Naive thymus-derived CD4-positive, alpha-beta T cell (primary cell): ENCODE measurements at regions not wholly inside any gene's neighbourhood (a gene's known extent, or its start where the extent isn't known, plus 50 kb on each side); places are given as distances from the start of the nearest gene placed in this dataset.
A peak's percentile ranks its signal among the peaks of the same experiment; 100 is the strongest.

Experiments used
- ATAC-seq: fragments of 150-1000 bp; cut with Tn5 transposase; 2 replicates; pipeline ENCODE4 v1.10.0; 2021; ENCODE audit warnings: mild to moderate bottlenecking, moderate library complexity
- CTCF ChIA-PET: fragments of 350-600 bp; sonication (Branson Sonifier 250); formaldehyde crosslinking; loops from one replicate; lab custom pipeline; 2021; ENCODE audit warnings: antibody characterized with exemption; lab: Charles Lee
- POLR2A ChIA-PET: fragments of 350-600 bp; sonication (Branson Sonifier 250); formaldehyde crosslinking; loops from one replicate; lab custom pipeline; 2021; ENCODE audit warnings: antibody characterized with exemption, inconsistent platforms; lab: Charles Lee
- DNase-seq, 9 donors: peaks; one replicate each; pipeline versions ENCODE4 v3.0.0 to v3.0.0-alpha.2; 2020 to 2022; ENCODE audit warnings: mixed read lengths in 1 of 9
- H3K27ac ChIP-seq: one replicate; pipeline ENCODE4 v1.7.0; 2013; ENCODE audit warnings: mild to moderate bottlenecking, low read depth, low read length, moderate library complexity
- H3K27me3 ChIP-seq, 2 donors: one replicate each; pipeline ENCODE4 v1.7.0; 2013; ENCODE audit warnings: low read length in 2 of 2, mild to moderate bottlenecking in 2 of 2, moderate library complexity in 2 of 2; ENCODE audit not compliant: control insufficient read depth in 2 of 2, insufficient read depth in 2 of 2
- H3K36me3 ChIP-seq, 3 experiments: 1 replicate in 2 of 3; 2 replicates in 1 of 3; pipeline ENCODE4 v1.7.0; 2013; ENCODE audit warnings: low read length in 3 of 3, mild to moderate bottlenecking in 3 of 3, moderate library complexity in 1 of 3; ENCODE audit not compliant: insufficient read depth in 3 of 3, control insufficient read depth in 2 of 3
- H3K4me1 ChIP-seq, 2 donors: one replicate each; pipeline ENCODE4 v1.7.0; 2013; ENCODE audit warnings: low read length in 2 of 2, mild to moderate bottlenecking in 2 of 2, moderate library complexity in 1 of 2; ENCODE audit not compliant: control insufficient read depth in 2 of 2, insufficient read depth in 2 of 2
- H3K4me3 ChIP-seq: 2 replicates; pipeline ENCODE4 v1.7.0; 2013; ENCODE audit warnings: mild to moderate bottlenecking, low read length
- H3K9me3 ChIP-seq, 3 experiments: 1 replicate in 2 of 3; 2 replicates in 1 of 3; pipeline ENCODE4 v1.7.0; 2013; ENCODE audit warnings: low read length in 3 of 3; ENCODE audit not compliant: control insufficient read depth in 2 of 3
- H3K27ac Mint-ChIP-seq, 9 donors: one replicate each; pipeline ENCODE4 v1.8.0; 2020 to 2022; ENCODE audit warnings: mixed read lengths in 9 of 9, mild to moderate bottlenecking in 8 of 9, moderate library complexity in 5 of 9, inconsistent platforms in 2 of 9
- H3K27me3 Mint-ChIP-seq, 5 donors: one replicate each; pipeline ENCODE4 v1.8.0; 2021 to 2022; ENCODE audit warnings: mixed read lengths in 5 of 5, mild to moderate bottlenecking in 1 of 5
- H3K36me3 Mint-ChIP-seq, 5 donors: one replicate each; pipeline ENCODE4 v1.8.0; 2020 to 2022; ENCODE audit warnings: mixed read lengths in 5 of 5, mild to moderate bottlenecking in 3 of 5, inconsistent platforms in 1 of 5
- H3K4me1 Mint-ChIP-seq, 7 donors: one replicate each; pipeline ENCODE4 v1.8.0; 2020 to 2022; ENCODE audit warnings: mixed read lengths in 7 of 7, mild to moderate bottlenecking in 3 of 7, inconsistent platforms in 1 of 7
- H3K4me3 Mint-ChIP-seq, 10 donors: one replicate each; pipeline ENCODE4 v1.8.0; 2020 to 2022; ENCODE audit warnings: mild to moderate bottlenecking in 10 of 10, mixed read lengths in 10 of 10, moderate library complexity in 6 of 10, inconsistent platforms in 2 of 10
- H3K9me3 Mint-ChIP-seq, 11 donors: one replicate each; pipeline ENCODE4 v1.8.0; 2020 to 2022; ENCODE audit warnings: mixed read lengths in 11 of 11, mild to moderate bottlenecking in 4 of 11, inconsistent platforms in 1 of 11, moderate library complexity in 1 of 11
- intact Hi-C, 2 donors: fragments of 100-400 bp; cut with micrococcal nuclease; formaldehyde crosslinking; loops; one replicate each; pipeline ENCODE4 v1.15.1; 2023

DNA sequence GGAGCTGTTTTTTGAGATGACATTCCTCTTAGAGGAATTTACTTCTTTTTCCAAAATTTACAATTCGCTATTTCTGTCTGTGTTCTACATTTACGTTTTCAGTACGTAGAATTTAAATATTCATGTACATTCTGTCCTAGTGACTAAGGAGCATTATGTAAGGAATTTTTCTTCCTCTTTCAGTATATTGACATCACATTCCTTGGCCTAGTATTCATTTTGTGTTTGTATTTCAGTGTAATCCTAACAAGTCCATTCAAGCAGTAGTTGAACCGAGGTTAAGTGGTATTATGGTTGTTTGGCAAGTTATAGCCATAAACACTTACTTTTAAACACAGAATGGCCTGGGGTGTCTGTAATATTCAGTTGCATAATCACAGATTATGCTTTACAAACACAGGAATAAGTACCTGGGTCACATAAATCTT lies 465.2 kb downstream of the PCNX1 start:
- no peak for DNase-seq
- ChIA-PET CTCF (no interaction called here), POLR2A (no interaction called here)
- Histone ChIP-seq H3K36me3 (no peaks in the 10 kb centered on the region), H3K4me3 (no peak overlapping the region), H3K27me3 (no peaks in the 10 kb centered on the region), H3K9me3 (no peaks in the 10 kb centered on the region), H3K4me1 (peaks cover 0 to 6% of the 10 kb centered on the region in 2 donors), H3K27ac (no peak overlapping the region)
- Mint-ChIP-seq H3K9me3 (peaks cover 0 to 8% (median 4%) of the 10 kb centered on the region in 11 donors), H3K4me3 (peak overlapping the region in 2 of 10 donors; percentile 2 to 4), H3K27ac (peak overlapping the region in 1 of 9 donors; percentile 14), H3K27me3 (no peaks in the 10 kb centered on the region), H3K4me1 (peaks cover 8 to 24% (median 19%) of the 10 kb centered on the region in 7 donors), H3K36me3 (peaks cover 0 to 22% (median 9%) of the 10 kb centered on the region in 5 donors)
- intact Hi-C loops: no loop called here
- peak; percentile 47 for ATAC-seq

DNA sequence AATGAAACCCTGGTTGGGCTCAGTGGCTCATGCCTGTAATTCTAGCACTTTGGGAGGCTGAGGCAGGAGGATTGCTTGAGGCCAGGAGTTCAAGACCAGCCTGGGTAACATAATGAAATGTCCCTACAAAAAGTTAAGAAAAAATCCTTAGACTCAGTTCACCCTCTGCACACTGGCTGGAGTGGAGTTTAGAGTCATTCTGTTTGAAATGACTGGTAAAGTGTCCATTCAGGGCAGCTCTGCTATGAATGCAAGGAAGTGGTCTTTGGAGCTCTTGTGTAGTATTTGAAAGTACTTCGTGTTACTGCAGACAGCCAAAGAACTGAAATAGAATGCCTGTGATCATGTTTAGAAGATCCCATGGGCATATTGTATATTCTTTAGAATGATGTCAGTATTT lies 466.5 kb downstream of the PCNX1 start:
- Mint-ChIP-seq H3K4me3 (no peak overlapping the region), H3K27me3 (no peaks in the 10 kb centered on the region), H3K4me1 (peaks cover 17 to 35% (median 30%) of the 10 kb centered on the region in 7 donors), H3K9me3 (peaks cover 0 to 21% (median 12%) of the 10 kb centered on the region in 11 donors), H3K36me3 (peaks cover 8 to 34% (median 20%) of the 10 kb centered on the region in 5 donors), H3K27ac (peak overlapping the region in 1 of 9 donors; percentile 9)
- no peak overlapping the region for H3K4me3 ChIP-seq
- no peak overlapping the region for H3K27ac ChIP-seq
- DNase-seq (no peak), ATAC-seq (no peak)
- no peaks in the 10 kb centered on the region for H3K9me3 ChIP-seq
- intact Hi-C loops: no loop called here
- peaks cover 0 to 6% of the 10 kb centered on the region in 2 donors for H3K4me1 ChIP-seq
- no peaks in the 10 kb centered on the region for H3K27me3 ChIP-seq
- ChIA-PET POLR2A (no interaction called here), CTCF (interaction anchor here (0.7 kb wide), 2 partner anchors 199 to 403 kb away, joined by 3 to 5 read pairs; no protein-coding TSS in a partner anchor)
- no peaks in the 10 kb centered on the region for H3K36me3 ChIP-seq

DNA sequence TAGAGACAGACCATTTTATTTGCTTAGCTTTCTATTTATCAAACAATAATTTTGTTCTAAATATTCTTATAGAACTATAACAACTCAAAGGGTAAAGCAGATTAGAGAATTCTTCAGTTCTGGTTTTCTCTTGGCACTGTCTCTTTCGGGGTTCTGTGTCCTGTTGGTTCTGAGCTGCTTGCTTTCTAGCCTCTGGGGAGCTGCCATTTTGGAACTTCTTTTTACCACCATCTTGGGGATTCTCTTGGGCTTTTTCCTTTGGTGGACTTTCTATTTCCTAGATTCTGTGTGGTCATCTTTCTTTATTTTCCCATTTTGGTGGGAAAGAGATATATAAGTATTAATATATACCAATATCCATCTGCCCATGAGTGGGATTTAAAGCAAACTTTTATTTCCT lies 467.7 kb downstream of the PCNX1 start:
- no peaks in the 10 kb centered on the region for H3K27me3 ChIP-seq
- no peak overlapping the region for H3K4me3 Mint-ChIP-seq
- ChIA-PET CTCF (no interaction called here), POLR2A (no interaction called here)
- H3K27me3 Mint-ChIP-seq: no peaks in the 10 kb centered on the region
- H3K4me1 Mint-ChIP-seq: peaks cover 19 to 43% (median 34%) of the 10 kb centered on the region in 7 donors
- peaks cover 8 to 41% (median 23%) of the 10 kb centered on the region in 5 donors for H3K36me3 Mint-ChIP-seq
- ATAC-seq (no peak), DNase-seq (no peak)
- H3K27ac ChIP-seq: no peak overlapping the region
- no peaks in the 10 kb centered on the region for H3K9me3 ChIP-seq
- intact Hi-C loops: no loop called here
- H3K4me1 ChIP-seq: peaks cover 0 to 6% of the 10 kb centered on the region in 2 donors
- H3K9me3 Mint-ChIP-seq: peaks cover 0 to 30% (median 12%) of the 10 kb centered on the region in 11 donors
- H3K4me3 ChIP-seq: no peak overlapping the region
- no peak overlapping the region for H3K27ac Mint-ChIP-seq
- no peaks in the 10 kb centered on the region for H3K36me3 ChIP-seq

- Histone ChIP-seq H3K27ac (no peak overlapping the region), H3K4me3 (no peak overlapping the region), H3K36me3 (no peaks in the 10 kb centered on the region), H3K27me3 (no peaks in the 10 kb centered on the region), H3K4me1 (peaks cover 0 to 2% of the 10 kb centered on the region in 2 donors), H3K9me3 (no peaks in the 10 kb centered on the region)
- H3K4me1 Mint-ChIP-seq: peaks cover 17 to 45% (median 31%) of the 10 kb centered on the region in 7 donors
- no peak for DNase-seq
- ATAC-seq: no peak
- peaks cover 0 to 30% (median 12%) of the 10 kb centered on the region in 11 donors for H3K9me3 Mint-ChIP-seq
- H3K27ac Mint-ChIP-seq: no peak overlapping the region
- no peaks in the 10 kb centered on the region for H3K27me3 Mint-ChIP-seq
- ChIA-PET CTCF (no interaction called here), POLR2A (no interaction called here)
- intact Hi-C loops: no loop called here
- H3K36me3 Mint-ChIP-seq: peaks cover 8 to 43% (median 29%) of the 10 kb centered on the region in 5 donors
- H3K4me3 Mint-ChIP-seq: no peak overlapping the region
Measured at GRCh38 chr14:71377099-71377498, 469.8 kb downstream of the PCNX1 start.

DNA sequence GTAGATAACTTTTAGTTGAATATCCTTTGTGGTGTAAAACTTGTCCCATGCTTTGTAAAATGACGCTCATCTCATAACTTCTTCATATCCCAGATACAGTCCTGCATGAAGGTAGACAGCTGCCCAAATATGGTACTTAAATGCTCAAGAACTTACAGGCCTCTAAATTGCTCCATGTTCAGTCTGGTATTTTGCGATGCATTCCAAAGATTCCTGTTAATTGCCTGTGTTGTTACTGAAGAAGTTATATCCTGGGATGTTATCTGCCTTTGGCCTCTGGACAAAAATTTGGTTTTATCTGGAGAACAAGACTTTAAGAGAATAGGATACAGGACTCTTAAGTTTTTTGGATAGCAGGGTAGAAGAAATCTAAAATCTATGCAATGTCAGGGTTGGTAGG lies 473.0 kb downstream of the PCNX1 start:
- peaks cover 20 to 56% (median 35%) of the 10 kb centered on the region in 7 donors for H3K4me1 Mint-ChIP-seq
- Histone ChIP-seq H3K4me3 (no peak overlapping the region), H3K36me3 (no peaks in the 10 kb centered on the region), H3K27ac (no peak overlapping the region), H3K4me1 (no peaks in the 10 kb centered on the region), H3K9me3 (no peaks in the 10 kb centered on the region), H3K27me3 (no peaks in the 10 kb centered on the region)
- ChIA-PET CTCF (no interaction called here), POLR2A (interaction anchor here (0.5 kb wide), 1 partner anchor 56 kb away, joined by 3 read pairs; no protein-coding TSS in a partner anchor)
- peaks cover 8 to 47% (median 29%) of the 10 kb centered on the region in 5 donors for H3K36me3 Mint-ChIP-seq
- peaks cover 0 to 30% (median 12%) of the 10 kb centered on the region in 11 donors for H3K9me3 Mint-ChIP-seq
- intact Hi-C loops: no loop called here
- no peak overlapping the region for H3K27ac Mint-ChIP-seq
- H3K4me3 Mint-ChIP-seq: no peak overlapping the region
- ATAC-seq (no peak), DNase-seq (no peak)
- H3K27me3 Mint-ChIP-seq: no peaks in the 10 kb centered on the region

GRCh38 chr14:71381814-71382213 lies 474.6 kb downstream of the PCNX1 start:
- peaks cover 20 to 64% (median 47%) of the 10 kb centered on the region in 7 donors for H3K4me1 Mint-ChIP-seq
- intact Hi-C loops: no loop called here
- H3K27ac ChIP-seq: no peak overlapping the region
- H3K4me3 ChIP-seq: no peak overlapping the region
- peaks cover 0 to 24% (median 8%) of the 10 kb centered on the region in 11 donors for H3K9me3 Mint-ChIP-seq
- ChIA-PET CTCF (no interaction called here), POLR2A (no interaction called here)
- no peak for DNase-seq
- no peaks in the 10 kb centered on the region for H3K36me3 ChIP-seq
- no peak overlapping the region for H3K27ac Mint-ChIP-seq
- peaks cover 8 to 42% (median 28%) of the 10 kb centered on the region in 5 donors for H3K36me3 Mint-ChIP-seq
- no peaks in the 10 kb centered on the region for H3K9me3 ChIP-seq
- H3K27me3 Mint-ChIP-seq: no peaks in the 10 kb centered on the region
- no peak overlapping the region for H3K4me3 Mint-ChIP-seq
- no peaks in the 10 kb centered on the region for H3K27me3 ChIP-seq
- ATAC-seq: no peak
- no peaks in the 10 kb centered on the region for H3K4me1 ChIP-seq

- H3K27ac ChIP-seq: no peak overlapping the region
- Mint-ChIP-seq H3K36me3 (peaks cover 8 to 41% (median 28%) of the 10 kb centered on the region in 5 donors), H3K4me3 (no peak overlapping the region), H3K4me1 (peaks cover 20 to 64% (median 48%) of the 10 kb centered on the region in 7 donors), H3K9me3 (peaks cover 0 to 24% (median 7%) of the 10 kb centered on the region in 11 donors), H3K27ac (peak overlapping the region in 3 of 9 donors; percentile 15 to 42 (median 27)), H3K27me3 (no peaks in the 10 kb centered on the region)
- no peaks in the 10 kb centered on the region for H3K4me1 ChIP-seq
- H3K36me3 ChIP-seq: no peaks in the 10 kb centered on the region
- no peaks in the 10 kb centered on the region for H3K9me3 ChIP-seq
- DNase-seq: no peak
- ChIA-PET POLR2A (no interaction called here), CTCF (no interaction called here)
- H3K27me3 ChIP-seq: no peaks in the 10 kb centered on the region
- intact Hi-C loops: no loop called here
- no peak for ATAC-seq
- H3K4me3 ChIP-seq: no peak overlapping the region
Measured at GRCh38 chr14:71382315-71382714, 475.1 kb downstream of the PCNX1 start.
